Tibial artery (tissue), 4 donors: ENCODE measurements at regions not wholly inside any gene's neighbourhood (a gene's known extent, or its start where the extent isn't known, plus 50 kb on each side); places are given as distances from the start of the nearest gene placed in this dataset.

Experiments
- DNase-seq, 2 donors: peaks; one replicate each; pipeline ENCODE4 v3.0.0-alpha.2; 2019
- H3K27ac ChIP-seq, 2 donors: fragments of 200-600 bp; sonication (generic) in 1 of 2; 1 replicate in 1 of 2; 2 replicates in 1 of 2; pipeline ENCODE4 v1.5.1; 2018 to 2019; ENCODE audit warnings: mild to moderate bottlenecking in 1 of 2
- H3K27me3 ChIP-seq, 2 donors: fragments of 200-600 bp; sonication (generic) in 1 of 2; one replicate each; pipeline versions ENCODE4 v1.5.1 to v1.6.0; 2016 to 2019
- H3K36me3 ChIP-seq, 3 donors: fragments of 200-600 bp; sonication (generic) in 2 of 3; one replicate each; pipeline ENCODE4 v1.5.1; 2016 to 2019; ENCODE audit warnings: mild to moderate bottlenecking in 2 of 3
- H3K4me1 ChIP-seq, 4 donors: fragments of 200-600 bp; sonication (generic) in 2 of 4; 1 replicate in 3 of 4; 2 replicates in 1 of 4; pipeline ENCODE4 v1.5.1; 2016 to 2019
- H3K4me3 ChIP-seq, 2 donors: fragments of 200-600 bp; sonication (generic) in 1 of 2; 1 replicate in 1 of 2; 2 replicates in 1 of 2; pipeline ENCODE4 v1.5.1; 2018 to 2019; ENCODE audit warnings: mild to moderate bottlenecking in 2 of 2
- H3K9me3 ChIP-seq, 3 donors: fragments of 200-600 bp; sonication (generic) in 1 of 3; one replicate each; pipeline ENCODE4 v1.5.1; 2016 to 2019
- intact Hi-C: fragments of 100-400 bp; cut with DNase I; formaldehyde crosslinking; loops from one replicate; pipeline ENCODE4 v1.15.0; 2023; ENCODE audit warnings: low total_unique reads
- TF ChIP-seq, protein P1 (sequence below), 2 experiments: fragments of 200-600 bp in 1 of 2; fragments of 450-650 bp in 1 of 2; IDR thresholded peaks; one replicate each; pipeline ENCODE4 v1.5.1; 2017 to 2019; ENCODE audit warnings: antibody characterized with exemption in 2 of 2, mild to moderate bottlenecking in 1 of 2, moderate library complexity in 1 of 2

DNA sequence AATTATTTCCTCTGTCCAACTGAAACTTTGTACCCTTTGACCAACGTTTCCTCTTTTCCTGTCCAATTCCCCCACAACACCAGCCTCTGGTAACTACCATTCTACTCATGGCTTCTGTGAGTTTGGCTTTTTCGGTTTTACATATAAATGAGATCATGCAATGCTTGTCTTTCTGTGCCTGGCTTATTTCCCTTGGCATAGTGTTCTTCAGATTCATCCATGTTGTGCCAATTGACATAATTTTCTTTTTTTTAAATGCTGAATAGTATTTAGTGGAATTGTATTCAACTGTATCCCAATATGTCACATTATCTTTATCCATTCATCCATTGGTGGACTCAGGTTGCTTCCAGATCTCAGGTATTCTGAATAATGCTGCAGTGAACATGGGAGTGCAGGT is 222.5 kb upstream of the GALNTL6 start:
- no peak for DNase-seq
- no peaks in the 10 kb centered on the region for H3K27me3 ChIP-seq
- H3K4me3 ChIP-seq: no peak overlapping the region
- intact Hi-C loops: no loop called here
- TF ChIP-seq, protein P1, sequence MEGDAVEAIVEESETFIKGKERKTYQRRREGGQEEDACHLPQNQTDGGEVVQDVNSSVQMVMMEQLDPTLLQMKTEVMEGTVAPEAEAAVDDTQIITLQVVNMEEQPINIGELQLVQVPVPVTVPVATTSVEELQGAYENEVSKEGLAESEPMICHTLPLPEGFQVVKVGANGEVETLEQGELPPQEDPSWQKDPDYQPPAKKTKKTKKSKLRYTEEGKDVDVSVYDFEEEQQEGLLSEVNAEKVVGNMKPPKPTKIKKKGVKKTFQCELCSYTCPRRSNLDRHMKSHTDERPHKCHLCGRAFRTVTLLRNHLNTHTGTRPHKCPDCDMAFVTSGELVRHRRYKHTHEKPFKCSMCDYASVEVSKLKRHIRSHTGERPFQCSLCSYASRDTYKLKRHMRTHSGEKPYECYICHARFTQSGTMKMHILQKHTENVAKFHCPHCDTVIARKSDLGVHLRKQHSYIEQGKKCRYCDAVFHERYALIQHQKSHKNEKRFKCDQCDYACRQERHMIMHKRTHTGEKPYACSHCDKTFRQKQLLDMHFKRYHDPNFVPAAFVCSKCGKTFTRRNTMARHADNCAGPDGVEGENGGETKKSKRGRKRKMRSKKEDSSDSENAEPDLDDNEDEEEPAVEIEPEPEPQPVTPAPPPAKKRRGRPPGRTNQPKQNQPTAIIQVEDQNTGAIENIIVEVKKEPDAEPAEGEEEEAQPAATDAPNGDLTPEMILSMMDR (IDR thresholded peaks at IDR 0.05): no peak
- no peaks in the 10 kb centered on the region for H3K4me1 ChIP-seq
- no peak overlapping the region for H3K27ac ChIP-seq
- H3K36me3 ChIP-seq: no peaks in the 10 kb centered on the region
- H3K9me3 ChIP-seq: no peaks in the 10 kb centered on the region

DNA sequence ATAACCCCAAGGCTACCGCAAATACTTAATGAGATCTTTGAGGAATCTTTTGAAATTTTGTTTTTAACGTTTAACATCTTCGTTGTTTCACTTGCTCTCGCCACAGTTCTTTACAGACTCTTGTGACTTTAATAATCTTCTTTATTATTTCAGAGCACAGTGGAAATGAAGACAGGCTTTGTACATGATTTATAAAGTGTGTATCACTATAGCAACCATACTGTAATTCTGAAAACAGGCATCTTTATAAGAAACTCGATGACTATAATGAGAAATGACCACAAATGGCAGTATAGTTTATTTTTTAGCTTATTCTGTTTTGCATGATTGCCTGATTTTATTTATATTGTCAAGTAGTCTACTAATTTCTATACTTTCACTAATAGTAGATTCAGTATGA is 224.4 kb upstream of the GALNTL6 start:
- no peak overlapping the region for H3K27ac ChIP-seq
- no peaks in the 10 kb centered on the region for H3K36me3 ChIP-seq
- H3K4me3 ChIP-seq: no peak overlapping the region
- DNase-seq: no peak
- H3K27me3 ChIP-seq: no peaks in the 10 kb centered on the region
- no peaks in the 10 kb centered on the region for H3K9me3 ChIP-seq
- no peaks in the 10 kb centered on the region for H3K4me1 ChIP-seq
- intact Hi-C loops: no loop called here
- TF ChIP-seq, protein P1 (IDR thresholded peaks at IDR 0.05): no peak

DNA sequence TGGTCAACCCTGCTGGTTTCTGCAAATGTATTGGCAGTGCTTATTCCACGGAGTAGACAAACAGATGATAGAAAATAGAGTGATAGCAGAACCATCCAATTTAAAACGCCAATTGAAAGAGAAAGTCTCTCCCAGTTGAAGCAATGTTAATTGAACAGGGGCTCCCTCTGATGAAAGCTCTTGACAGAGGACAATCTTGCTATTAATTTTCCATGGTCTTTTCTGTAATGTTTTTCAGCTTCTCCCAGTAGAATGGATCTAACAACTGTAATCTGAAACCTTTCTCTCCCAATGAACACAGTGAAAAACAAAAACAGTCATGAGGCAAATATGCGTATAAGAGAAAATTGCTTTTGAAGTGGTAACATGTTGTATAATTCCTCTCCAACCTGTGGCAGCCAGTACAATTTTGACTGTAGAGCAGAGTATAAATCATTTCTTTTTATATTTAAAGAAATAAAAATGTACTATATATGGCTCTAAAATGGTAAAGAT is 225.1 kb upstream of the GALNTL6 start:
- H3K27ac ChIP-seq: no peak overlapping the region
- H3K27me3 ChIP-seq: no peaks in the 10 kb centered on the region
- no peak for DNase-seq
- H3K4me3 ChIP-seq: no peak overlapping the region
- H3K4me1 ChIP-seq: no peaks in the 10 kb centered on the region
- TF ChIP-seq, protein P1 (IDR thresholded peaks at IDR 0.05): no peak
- intact Hi-C loops: no loop called here
- no peaks in the 10 kb centered on the region for H3K36me3 ChIP-seq
- no peaks in the 10 kb centered on the region for H3K9me3 ChIP-seq

DNA sequence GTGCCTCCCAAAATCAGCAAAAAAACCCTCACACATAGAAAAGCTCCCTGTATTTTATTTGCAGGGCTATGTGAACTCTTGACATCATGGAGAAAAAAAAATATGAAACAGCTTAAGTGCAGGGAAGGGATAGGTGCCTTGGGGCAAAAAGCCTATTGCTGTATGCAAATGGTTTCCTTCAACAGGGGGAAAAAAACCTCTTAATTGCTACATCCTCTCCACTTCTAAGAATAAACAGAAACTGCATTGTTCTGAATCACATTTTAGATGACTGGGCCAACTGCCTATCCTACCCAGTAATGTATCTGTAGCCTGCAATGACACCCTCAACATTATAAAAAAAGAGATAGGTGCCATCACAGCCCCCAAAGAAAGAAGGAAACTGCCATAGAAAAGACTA is 229.4 kb upstream of the GALNTL6 start:
- Histone ChIP-seq H3K9me3 (no peaks in the 10 kb centered on the region), H3K4me1 (no peaks in the 10 kb centered on the region), H3K36me3 (no peaks in the 10 kb centered on the region), H3K27me3 (no peaks in the 10 kb centered on the region), H3K27ac (no peak overlapping the region), H3K4me3 (no peak overlapping the region)
- TF ChIP-seq, protein P1 (IDR thresholded peaks at IDR 0.05): no peak
- DNase-seq: no peak
- intact Hi-C loops: no loop called here

DNA sequence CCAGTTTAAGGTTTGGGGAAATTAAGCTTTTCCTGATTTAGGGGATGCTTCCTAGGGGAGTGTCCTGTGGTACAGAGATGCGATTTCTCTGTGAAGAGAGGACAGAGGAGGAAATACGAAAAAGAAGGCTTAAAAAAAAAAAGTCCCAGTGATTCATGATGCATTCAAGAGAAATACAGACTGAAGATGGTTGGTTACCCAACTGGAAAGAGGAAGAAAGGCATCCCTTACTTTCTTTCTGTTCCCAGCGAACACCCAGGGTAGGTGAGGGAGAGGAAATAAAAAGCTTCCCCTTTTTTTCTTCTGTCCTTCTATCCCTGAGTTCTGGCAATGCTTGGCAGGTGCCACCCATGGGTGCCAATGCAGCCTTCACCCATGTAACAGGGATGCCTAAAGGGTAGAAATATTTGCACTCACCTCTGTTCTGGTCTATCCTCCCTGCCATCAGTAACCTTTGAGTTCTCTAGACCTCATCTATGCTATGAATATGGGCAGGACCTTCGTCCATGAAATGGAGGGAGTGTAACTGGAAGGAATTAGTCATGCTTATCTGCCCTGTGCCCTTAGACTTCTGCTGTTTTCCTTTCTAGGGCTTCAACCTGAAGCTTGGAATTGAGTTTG is 230.1 kb upstream of the GALNTL6 start:
- TF ChIP-seq, protein P1 (IDR thresholded peaks at IDR 0.05): no peak
- H3K4me1 ChIP-seq: no peaks in the 10 kb centered on the region
- DNase-seq: no peak
- H3K27ac ChIP-seq: no peak overlapping the region
- no peaks in the 10 kb centered on the region for H3K27me3 ChIP-seq
- H3K4me3 ChIP-seq: no peak overlapping the region
- intact Hi-C loops: no loop called here
- no peaks in the 10 kb centered on the region for H3K36me3 ChIP-seq
- no peaks in the 10 kb centered on the region for H3K9me3 ChIP-seq

DNA sequence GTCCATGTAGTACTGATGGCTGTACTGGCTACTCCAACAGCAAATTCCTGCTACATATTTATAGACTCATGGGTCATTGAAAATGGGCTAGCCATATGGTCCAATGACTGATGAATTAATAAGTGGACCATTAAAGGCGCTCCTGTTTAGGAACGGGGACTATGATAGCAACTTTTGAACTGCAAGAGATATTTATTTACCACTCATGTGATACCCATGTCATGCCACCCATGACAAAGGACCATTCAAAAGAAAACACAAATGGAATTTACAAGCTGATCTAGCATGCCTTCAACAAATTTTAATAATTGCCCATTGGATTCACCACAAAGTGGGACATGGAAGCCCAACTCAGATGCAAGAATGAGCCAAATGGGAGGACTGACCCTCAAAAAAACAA is 240.0 kb upstream of the GALNTL6 start:
- Histone ChIP-seq H3K4me3 (no peak overlapping the region), H3K4me1 (no peaks in the 10 kb centered on the region), H3K27ac (no peak overlapping the region), H3K27me3 (no peaks in the 10 kb centered on the region), H3K36me3 (no peaks in the 10 kb centered on the region), H3K9me3 (no peaks in the 10 kb centered on the region)
- no peak for DNase-seq
- intact Hi-C loops: no loop called here
- TF ChIP-seq, protein P1 (IDR thresholded peaks at IDR 0.05): no peak
